PC-9 (cell line): ENCODE measurements at regions not wholly inside any gene's neighbourhood (a gene's known extent, or its start where the extent isn't known, plus 50 kb on each side); places are given as distances from the start of the nearest gene placed in this dataset.

Source experiments
- EZH2 ChIP-seq: fragments of 200-600 bp; sonication (generic); IDR thresholded peaks from 2 replicates; pipeline ENCODE4 v1.8.0; 2017; ENCODE audit warnings: antibody characterized with exemption, low read depth
- TF ChIP-seq, protein P1 (sequence below): fragments of 200-600 bp; sonication (generic); conservative IDR thresholded peaks from 2 replicates; pipeline ENCODE4 v1.6.1; 2017; ENCODE audit warnings: mixed run types, antibody characterized with exemption, mild to moderate bottlenecking, moderate library complexity

DNA sequence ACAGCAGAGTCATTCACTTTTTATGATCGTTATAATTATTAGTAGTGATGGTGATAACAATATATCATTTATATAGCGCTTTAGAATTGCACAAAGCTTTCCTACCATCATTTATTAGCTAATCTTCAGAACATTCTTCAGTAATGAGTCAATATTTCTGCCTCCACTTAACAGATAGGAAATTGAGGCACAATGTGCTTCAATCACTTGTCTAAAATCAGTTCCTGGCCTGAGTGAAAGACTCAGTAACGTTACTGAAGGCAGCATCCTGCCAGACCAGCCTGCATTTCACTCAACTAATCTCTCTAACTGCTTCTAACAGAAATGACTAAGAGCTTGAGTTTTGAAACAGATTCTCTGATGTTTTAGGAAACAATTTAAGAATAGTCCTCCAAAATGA is 412.1 kb downstream of the MZT1 start:
- TF ChIP-seq, protein P1, sequence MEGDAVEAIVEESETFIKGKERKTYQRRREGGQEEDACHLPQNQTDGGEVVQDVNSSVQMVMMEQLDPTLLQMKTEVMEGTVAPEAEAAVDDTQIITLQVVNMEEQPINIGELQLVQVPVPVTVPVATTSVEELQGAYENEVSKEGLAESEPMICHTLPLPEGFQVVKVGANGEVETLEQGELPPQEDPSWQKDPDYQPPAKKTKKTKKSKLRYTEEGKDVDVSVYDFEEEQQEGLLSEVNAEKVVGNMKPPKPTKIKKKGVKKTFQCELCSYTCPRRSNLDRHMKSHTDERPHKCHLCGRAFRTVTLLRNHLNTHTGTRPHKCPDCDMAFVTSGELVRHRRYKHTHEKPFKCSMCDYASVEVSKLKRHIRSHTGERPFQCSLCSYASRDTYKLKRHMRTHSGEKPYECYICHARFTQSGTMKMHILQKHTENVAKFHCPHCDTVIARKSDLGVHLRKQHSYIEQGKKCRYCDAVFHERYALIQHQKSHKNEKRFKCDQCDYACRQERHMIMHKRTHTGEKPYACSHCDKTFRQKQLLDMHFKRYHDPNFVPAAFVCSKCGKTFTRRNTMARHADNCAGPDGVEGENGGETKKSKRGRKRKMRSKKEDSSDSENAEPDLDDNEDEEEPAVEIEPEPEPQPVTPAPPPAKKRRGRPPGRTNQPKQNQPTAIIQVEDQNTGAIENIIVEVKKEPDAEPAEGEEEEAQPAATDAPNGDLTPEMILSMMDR, result no peak
- TF ChIP-seq EZH2, result no peak
